ENCODE measurements at regions not wholly inside any gene's neighbourhood (a gene's known extent, or its start where the extent isn't known, plus 50 kb on each side); places are given as distances from the start of the nearest gene placed in this dataset.
A peak's percentile ranks its signal among the peaks of the same experiment; 100 is the strongest.

DNA sequence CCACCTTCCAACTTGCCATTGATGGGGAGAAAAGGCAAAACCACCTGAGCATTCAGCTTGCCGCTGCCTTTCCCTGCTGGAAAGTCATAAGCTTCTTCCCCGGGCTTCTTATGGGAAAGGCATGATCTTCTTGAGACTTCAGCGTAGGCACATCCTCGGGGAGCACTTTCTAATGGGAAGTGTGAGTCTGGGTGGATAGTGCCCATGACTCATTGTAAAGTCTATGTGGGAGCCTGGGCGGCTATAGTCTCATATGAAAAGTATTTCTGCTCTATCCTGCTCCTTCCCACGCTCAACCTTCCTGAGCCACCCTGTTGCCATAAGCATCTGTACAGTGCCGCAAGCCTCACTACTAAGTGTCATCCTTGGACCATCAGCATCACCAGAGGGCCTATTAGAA is 309.9 kb upstream of the THBS1 start:
- FAIRE-seq (peak; percentile 98), DNase-seq (ENCODE audit: low read depth) (peak; percentile 98)
- no peak overlapping the region for H3K4me3 Mint-ChIP-seq (ENCODE audit: unreplicated experiment)
- H3K9me3 ChIP-seq (ENCODE audit: insufficient read depth, low read depth, low read length), result no peaks in the 10 kb centered on the region
- H3K36me3 ChIP-seq (ENCODE audit: insufficient read depth, low read length), result no peaks in the 10 kb centered on the region
- H3K27me3 ChIP-seq (ENCODE audit: insufficient read depth, low read length), result no peaks in the 10 kb centered on the region
- H4K20me1 ChIP-seq (ENCODE audit: insufficient read depth, low read length), result no peaks in the 10 kb centered on the region
- peaks cover 7% of the 10 kb centered on the region for H3K9me3 Mint-ChIP-seq (ENCODE audit: unreplicated experiment)
- H3K4me1 Mint-ChIP-seq (ENCODE audit: low read depth, unreplicated experiment), result peaks cover 43% of the 10 kb centered on the region
- H3K4me3 ChIP-seq (ENCODE audit: insufficient read depth, low read depth, low read length), result no peak overlapping the region
- H3K4me2 ChIP-seq (ENCODE audit: low read length), result peak overlapping the region; percentile 67
- TF ChIP-seq, protein P1, sequence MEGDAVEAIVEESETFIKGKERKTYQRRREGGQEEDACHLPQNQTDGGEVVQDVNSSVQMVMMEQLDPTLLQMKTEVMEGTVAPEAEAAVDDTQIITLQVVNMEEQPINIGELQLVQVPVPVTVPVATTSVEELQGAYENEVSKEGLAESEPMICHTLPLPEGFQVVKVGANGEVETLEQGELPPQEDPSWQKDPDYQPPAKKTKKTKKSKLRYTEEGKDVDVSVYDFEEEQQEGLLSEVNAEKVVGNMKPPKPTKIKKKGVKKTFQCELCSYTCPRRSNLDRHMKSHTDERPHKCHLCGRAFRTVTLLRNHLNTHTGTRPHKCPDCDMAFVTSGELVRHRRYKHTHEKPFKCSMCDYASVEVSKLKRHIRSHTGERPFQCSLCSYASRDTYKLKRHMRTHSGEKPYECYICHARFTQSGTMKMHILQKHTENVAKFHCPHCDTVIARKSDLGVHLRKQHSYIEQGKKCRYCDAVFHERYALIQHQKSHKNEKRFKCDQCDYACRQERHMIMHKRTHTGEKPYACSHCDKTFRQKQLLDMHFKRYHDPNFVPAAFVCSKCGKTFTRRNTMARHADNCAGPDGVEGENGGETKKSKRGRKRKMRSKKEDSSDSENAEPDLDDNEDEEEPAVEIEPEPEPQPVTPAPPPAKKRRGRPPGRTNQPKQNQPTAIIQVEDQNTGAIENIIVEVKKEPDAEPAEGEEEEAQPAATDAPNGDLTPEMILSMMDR (IDR thresholded peaks at IDR 0.05; ENCODE audit: insufficient read depth, low read depth, low read length), result no peak
- TF ChIP-seq EZH2 (IDR thresholded peaks at IDR 0.05; ENCODE audit: insufficient read depth, low read length), result no peak
- H2AFZ ChIP-seq (ENCODE audit: low read depth, low read length), result no peak overlapping the region
- H3K79me2 ChIP-seq (ENCODE audit: insufficient read depth, low read length), result no peaks in the 10 kb centered on the region
- H3K9ac ChIP-seq (ENCODE audit: low read length), result peak overlapping the region; percentile 77
- no peaks in the 10 kb centered on the region for H3K27me3 Mint-ChIP-seq (ENCODE audit: low read depth, unreplicated experiment)
- H3K36me3 Mint-ChIP-seq (ENCODE audit: low read depth, unreplicated experiment), result no peaks in the 10 kb centered on the region
- peak overlapping the region; percentile 97 for H3K27ac ChIP-seq (ENCODE audit: low read depth, low read length)
- H3K4me1 ChIP-seq (ENCODE audit: insufficient read depth, low read length), result peaks cover 36% of the 10 kb centered on the region
- peak overlapping the region; percentile 73 for H3K27ac Mint-ChIP-seq (ENCODE audit: unreplicated experiment)

DNA sequence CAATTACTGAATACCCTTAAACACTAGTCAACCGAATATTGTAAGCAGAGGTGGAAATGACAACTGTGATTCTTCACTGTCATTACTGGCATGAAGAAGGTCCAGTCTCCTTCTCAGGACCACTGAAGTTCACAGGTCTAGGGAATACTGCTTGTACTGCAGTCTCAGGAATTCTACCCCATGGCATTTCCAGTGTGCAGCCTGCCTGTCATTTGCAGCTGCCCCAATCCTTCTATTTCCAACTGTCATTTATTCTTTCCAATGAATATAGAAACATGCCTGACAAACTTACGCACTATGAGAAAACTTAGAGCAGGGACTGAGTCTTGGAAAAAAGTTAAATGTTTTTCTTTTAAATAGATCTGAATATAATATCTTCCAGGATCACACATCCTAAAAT is 308.0 kb upstream of the THBS1 start:
- FAIRE-seq (peak; percentile 83), DNase-seq (ENCODE audit: low read depth) (no peak)
- no peaks in the 10 kb centered on the region for H3K36me3 Mint-ChIP-seq (ENCODE audit: low read depth, unreplicated experiment)
- Histone ChIP-seq H3K4me2 (ENCODE audit: low read length) (no peak overlapping the region), H3K4me1 (ENCODE audit: insufficient read depth, low read length) (peaks cover 28% of the 10 kb centered on the region), H3K9me3 (ENCODE audit: insufficient read depth, low read depth, low read length) (no peaks in the 10 kb centered on the region), H3K4me3 (ENCODE audit: insufficient read depth, low read depth, low read length) (no peak overlapping the region), H3K27ac (ENCODE audit: low read depth, low read length) (no peak overlapping the region), H4K20me1 (ENCODE audit: insufficient read depth, low read length) (no peaks in the 10 kb centered on the region), H2AFZ (ENCODE audit: low read depth, low read length) (no peak overlapping the region), H3K79me2 (ENCODE audit: insufficient read depth, low read length) (no peaks in the 10 kb centered on the region), H3K27me3 (ENCODE audit: insufficient read depth, low read length) (no peaks in the 10 kb centered on the region), H3K9ac (ENCODE audit: low read length) (no peak overlapping the region), H3K36me3 (ENCODE audit: insufficient read depth, low read length) (no peaks in the 10 kb centered on the region)
- no peaks in the 10 kb centered on the region for H3K27me3 Mint-ChIP-seq (ENCODE audit: low read depth, unreplicated experiment)
- TF ChIP-seq, protein P1 (IDR thresholded peaks at IDR 0.05; ENCODE audit: insufficient read depth, low read depth, low read length), result no peak
- no peak for TF ChIP-seq EZH2 (IDR thresholded peaks at IDR 0.05; ENCODE audit: insufficient read depth, low read length)
- peaks cover 6% of the 10 kb centered on the region for H3K9me3 Mint-ChIP-seq (ENCODE audit: unreplicated experiment)
- H3K4me3 Mint-ChIP-seq (ENCODE audit: unreplicated experiment), result no peak overlapping the region
- H3K4me1 Mint-ChIP-seq (ENCODE audit: low read depth, unreplicated experiment), result peaks cover 34% of the 10 kb centered on the region
- H3K27ac Mint-ChIP-seq (ENCODE audit: unreplicated experiment), result no peak overlapping the region

DNA sequence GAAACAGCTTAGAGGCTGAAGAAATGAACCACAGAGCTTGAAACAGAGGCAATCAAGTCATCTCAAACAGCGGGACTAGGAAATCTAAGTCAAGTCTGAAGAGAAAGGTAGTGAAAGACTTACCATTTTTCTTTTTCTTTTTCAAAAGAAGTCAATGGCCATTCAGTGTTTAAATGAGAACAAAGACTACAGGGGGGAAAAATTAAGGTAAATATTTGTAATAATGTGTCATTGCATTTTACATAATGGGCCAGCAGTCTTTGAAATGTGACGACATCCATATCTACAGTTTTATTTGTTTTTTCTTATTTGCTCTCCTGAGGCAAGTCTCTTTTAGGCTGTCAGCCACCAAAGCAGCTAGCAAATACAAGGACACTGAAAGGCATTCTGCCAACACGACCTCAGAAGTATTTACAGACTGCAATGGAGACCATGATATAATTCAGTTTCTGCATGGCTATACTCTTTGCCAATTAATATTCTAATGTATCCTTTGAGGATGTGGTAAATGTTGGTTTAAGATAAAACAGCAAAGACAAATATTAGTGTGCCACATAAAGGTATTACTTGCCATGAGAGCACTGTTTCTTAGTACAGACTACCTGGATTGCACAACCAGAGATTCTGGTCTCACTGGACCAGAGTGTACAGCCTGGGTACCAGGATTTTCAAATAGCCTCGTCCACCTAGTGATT is 307.0 kb upstream of the THBS1 start:
- FAIRE-seq (no peak), DNase-seq (ENCODE audit: low read depth) (peak; percentile 50)
- H3K79me2 ChIP-seq (ENCODE audit: insufficient read depth, low read length), result no peaks in the 10 kb centered on the region
- no peak overlapping the region for H3K4me3 ChIP-seq (ENCODE audit: insufficient read depth, low read depth, low read length)
- H3K9ac ChIP-seq (ENCODE audit: low read length), result no peak overlapping the region
- Mint-ChIP-seq H3K27ac (ENCODE audit: unreplicated experiment) (no peak overlapping the region), H3K4me3 (ENCODE audit: unreplicated experiment) (no peak overlapping the region), H3K27me3 (ENCODE audit: low read depth, unreplicated experiment) (no peaks in the 10 kb centered on the region), H3K36me3 (ENCODE audit: low read depth, unreplicated experiment) (no peaks in the 10 kb centered on the region), H3K4me1 (ENCODE audit: low read depth, unreplicated experiment) (peaks cover 32% of the 10 kb centered on the region), H3K9me3 (ENCODE audit: unreplicated experiment) (peaks cover 3% of the 10 kb centered on the region)
- H3K4me2 ChIP-seq (ENCODE audit: low read length), result no peak overlapping the region
- no peaks in the 10 kb centered on the region for H3K36me3 ChIP-seq (ENCODE audit: insufficient read depth, low read length)
- H3K27ac ChIP-seq (ENCODE audit: low read depth, low read length), result no peak overlapping the region
- no peaks in the 10 kb centered on the region for H4K20me1 ChIP-seq (ENCODE audit: insufficient read depth, low read length)
- peaks cover 28% of the 10 kb centered on the region for H3K4me1 ChIP-seq (ENCODE audit: insufficient read depth, low read length)
- no peaks in the 10 kb centered on the region for H3K9me3 ChIP-seq (ENCODE audit: insufficient read depth, low read depth, low read length)
- H3K27me3 ChIP-seq (ENCODE audit: insufficient read depth, low read length), result no peaks in the 10 kb centered on the region
- TF ChIP-seq, protein P1 (IDR thresholded peaks at IDR 0.05; ENCODE audit: insufficient read depth, low read depth, low read length), result no peak
- no peak for TF ChIP-seq EZH2 (IDR thresholded peaks at IDR 0.05; ENCODE audit: insufficient read depth, low read length)
- no peak overlapping the region for H2AFZ ChIP-seq (ENCODE audit: low read depth, low read length)
